Mucosa of descending colon (tissue), 3 donors: ENCODE measurements at regions not wholly inside any gene's neighbourhood (a gene's known extent, or its start where the extent isn't known, plus 50 kb on each side); places are given as distances from the start of the nearest gene placed in this dataset.

Experiments used
- ATAC-seq: fragments of 200-7000 bp; cut with Tn5 transposase; one replicate; pipeline ENCODE4 v1.9.1; 2020; ENCODE audit warnings: mild to moderate bottlenecking, moderate library complexity
- DNase-seq, 3 donors: peaks; one replicate each; pipeline ENCODE4 v3.0.0-alpha.2; 2020
- H3K36me3 ChIP-seq: fragments of 200-600 bp; one replicate; pipeline ENCODE4 v1.8.0; 2021; ENCODE audit warnings: low read depth, mild to moderate bottlenecking
- H3K4me1 ChIP-seq: fragments of 200-600 bp; one replicate; pipeline ENCODE4 v1.8.0; 2021; ENCODE audit warnings: low read depth, mild to moderate bottlenecking
- H3K4me3 ChIP-seq: fragments of 200-600 bp; one replicate; pipeline ENCODE4 v1.8.0; 2021; ENCODE audit warnings: mild to moderate bottlenecking
- H3K9me3 ChIP-seq: fragments of 200-600 bp; one replicate; pipeline ENCODE4 v1.8.0; 2021; ENCODE audit warnings: mild to moderate bottlenecking
- CTCF ChIP-seq: fragments of 200-600 bp; IDR thresholded peaks from one replicate; pipeline ENCODE4 v1.8.0; 2022; ENCODE audit warnings: antibody characterized with exemption, mild to moderate bottlenecking
- intact Hi-C, 2 donors: fragments of 100-400 bp; cut with DNase I in 1 of 2; cut with micrococcal nuclease in 1 of 2; formaldehyde crosslinking; loops; one replicate each; pipeline versions ENCODE4 v1.11.0 to v1.11.1; 2022; cut with DNase I, micrococcal nuclease
- donor health status: DM: no; HTN: no; CAD: no; lungs with moderate emphysema.
- donor health status: DM: no; HTN: no; CAD: no.
- donor health status: DM: no; HTN: yes; CAD: no.

- Histone ChIP-seq H3K4me3 (no peak overlapping the region), H3K4me1 (peaks cover 17% of the 10 kb centered on the region), H3K36me3 (no peaks in the 10 kb centered on the region), H3K9me3 (no peaks in the 10 kb centered on the region)
- no peak for ATAC-seq
- DNase-seq, result no peak
- no peak for TF ChIP-seq CTCF
- intact Hi-C loops, result no loop called here
Measured at GRCh38 chr6:15947923-15948322, 181.0 kb upstream of the MYLIP start.

GRCh38 chr6:15947436-15947835 lies 181.4 kb upstream of the MYLIP start:
- Histone ChIP-seq H3K4me3 (no peak overlapping the region), H3K4me1 (peaks cover 17% of the 10 kb centered on the region), H3K9me3 (no peaks in the 10 kb centered on the region), H3K36me3 (no peaks in the 10 kb centered on the region)
- ATAC-seq (no peak), DNase-seq (no peak)
- no peak for TF ChIP-seq CTCF
- intact Hi-C loops, result no loop called here

- Histone ChIP-seq H3K4me3 (no peak overlapping the region), H3K4me1 (peaks cover 17% of the 10 kb centered on the region), H3K9me3 (no peaks in the 10 kb centered on the region), H3K36me3 (no peaks in the 10 kb centered on the region)
- intact Hi-C loops, result no loop called here
- ATAC-seq, result no peak
- no peak for DNase-seq
- no peak for TF ChIP-seq CTCF
Measured at GRCh38 chr6:15946701-15947385, 182.0 kb upstream of the MYLIP start.

GRCh38 chr6:15945593-15946159 lies 183.2 kb upstream of the MYLIP start:
- Histone ChIP-seq H3K4me1 (peaks cover 14% of the 10 kb centered on the region), H3K4me3 (no peak overlapping the region), H3K9me3 (no peaks in the 10 kb centered on the region), H3K36me3 (no peaks in the 10 kb centered on the region)
- intact Hi-C loops, result no loop called here
- no peak for DNase-seq
- ATAC-seq, result no peak
- no peak for TF ChIP-seq CTCF

- no peaks in the 10 kb centered on the region for H3K9me3 ChIP-seq
- no peak for DNase-seq
- H3K4me1 ChIP-seq, result no peaks in the 10 kb centered on the region
- intact Hi-C loops, result no loop called here
- no peak for TF ChIP-seq CTCF
- no peak for ATAC-seq
- H3K4me3 ChIP-seq, result no peak overlapping the region
- no peaks in the 10 kb centered on the region for H3K36me3 ChIP-seq
Measured at GRCh38 chr6:15943423-15943822, 185.5 kb upstream of the MYLIP start.
